Stimulated activated effector memory CD8-positive, alpha-beta T cell treated with anti-CD3 and anti-CD28 coated beads, Interleukin-12 subunit alpha, Interleukin-12 subunit beta, amount 100 ng/mL, for 72 hours (primary cell): ENCODE measurements at regions not wholly inside any gene's neighbourhood (a gene's known extent, or its start where the extent isn't known, plus 50 kb on each side); places are given as distances from the start of the nearest gene placed in this dataset.
"Not testable (repeated sequence)": the region's sequence is repeated elsewhere in the genome, so short reads cannot be mapped to it uniquely, and the experiment has no call there.

ENCODE experiments used
- ATAC-seq: fragments of 150-1000 bp; cut with Tn5 transposase; 2 replicates; pipeline ENCODE4 v1.10.0; 2021
- DNase-seq, 2 donors: peaks; one replicate each; pipeline ENCODE4 v3.0.0; 2021 to 2022; ENCODE audit warnings: low spot score in 2 of 2
- H3K27ac Mint-ChIP-seq: one replicate; pipeline ENCODE4 v1.8.0; 2022; ENCODE audit warnings: mild to moderate bottlenecking, mixed read lengths
- H3K36me3 Mint-ChIP-seq: one replicate; pipeline ENCODE4 v1.8.0; 2022; ENCODE audit warnings: mild to moderate bottlenecking, mixed read lengths
- H3K4me1 Mint-ChIP-seq: one replicate; pipeline ENCODE4 v1.8.0; 2022; ENCODE audit warnings: mixed read lengths
- H3K4me3 Mint-ChIP-seq: one replicate; pipeline ENCODE4 v1.8.0; 2022; ENCODE audit warnings: mild to moderate bottlenecking, mixed read lengths
- H3K9me3 Mint-ChIP-seq: one replicate; pipeline ENCODE4 v1.8.0; 2022; ENCODE audit warnings: mixed read lengths

- no peak overlapping the region for H3K4me3 Mint-ChIP-seq
- peaks cover 11% of the 10 kb centered on the region for H3K9me3 Mint-ChIP-seq
- H3K4me1 Mint-ChIP-seq, result no peaks in the 10 kb centered on the region
- no peak overlapping the region for H3K27ac Mint-ChIP-seq
- no peak for ATAC-seq
- H3K36me3 Mint-ChIP-seq, result no peaks in the 10 kb centered on the region
- DNase-seq, result no peak
These were observed 1068.7 kb downstream of the STPG2 start for GRCh38 chr4:97074531-97074930.

- Mint-ChIP-seq H3K9me3 (peaks cover 5% of the 10 kb centered on the region), H3K4me3 (no peak overlapping the region), H3K4me1 (no peaks in the 10 kb centered on the region), H3K36me3 (no peaks in the 10 kb centered on the region), H3K27ac (no peak overlapping the region)
- ATAC-seq, result no peak
- DNase-seq, result no peak
These were observed 1061.3 kb downstream of the STPG2 start for GRCh38 chr4:97081951-97082350.

- DNase-seq, ATAC-seq, H3K4me3 Mint-ChIP-seq, H3K27ac Mint-ChIP-seq, H3K36me3 Mint-ChIP-seq, H3K4me1 Mint-ChIP-seq: not testable (repeated sequence)
- peaks cover 13% of the 10 kb centered on the region for H3K9me3 Mint-ChIP-seq
These were observed 1046.2 kb downstream of the STPG2 start for GRCh38 chr4:97097036-97097435.

GRCh38 chr4:97101171-97101570, 1042.1 kb downstream of the STPG2 start:
- not testable (repeated sequence) for H3K36me3 Mint-ChIP-seq, H3K4me3 Mint-ChIP-seq, H3K27ac Mint-ChIP-seq, H3K4me1 Mint-ChIP-seq, DNase-seq, ATAC-seq
- H3K9me3 Mint-ChIP-seq, result peaks cover 11% of the 10 kb centered on the region

GRCh38 chr4:97103252-97103651, 1040.0 kb downstream of the STPG2 start:
- Mint-ChIP-seq H3K4me1 (no peaks in the 10 kb centered on the region), H3K9me3 (peaks cover 13% of the 10 kb centered on the region), H3K4me3 (no peak overlapping the region), H3K36me3 (no peaks in the 10 kb centered on the region), H3K27ac (no peak overlapping the region)
- DNase-seq (no peak), ATAC-seq (no peak)

- ATAC-seq (no peak), DNase-seq (no peak)
- Mint-ChIP-seq H3K36me3 (no peaks in the 10 kb centered on the region), H3K9me3 (peaks cover 15% of the 10 kb centered on the region), H3K4me3 (no peak overlapping the region), H3K27ac (no peak overlapping the region), H3K4me1 (no peaks in the 10 kb centered on the region)
These were observed 1039.3 kb downstream of the STPG2 start for GRCh38 chr4:97104006-97104405.

GRCh38 chr4:97104666-97105065, 1038.6 kb downstream of the STPG2 start:
- no peaks in the 10 kb centered on the region for H3K36me3 Mint-ChIP-seq
- peaks cover 15% of the 10 kb centered on the region for H3K9me3 Mint-ChIP-seq
- DNase-seq (no peak), ATAC-seq (no peak)
- H3K27ac Mint-ChIP-seq, result no peak overlapping the region
- H3K4me1 Mint-ChIP-seq, result no peaks in the 10 kb centered on the region
- H3K4me3 Mint-ChIP-seq, result no peak overlapping the region

- DNase-seq (no peak), ATAC-seq (no peak)
- Mint-ChIP-seq H3K36me3 (no peaks in the 10 kb centered on the region), H3K9me3 (peaks cover 13% of the 10 kb centered on the region), H3K27ac (no peak overlapping the region), H3K4me3 (no peak overlapping the region), H3K4me1 (no peaks in the 10 kb centered on the region)
These were observed 1037.8 kb downstream of the STPG2 start for GRCh38 chr4:97105347-97106099.

GRCh38 chr4:97106161-97106560, 1037.1 kb downstream of the STPG2 start:
- H3K9me3 Mint-ChIP-seq, result peaks cover 13% of the 10 kb centered on the region
- ATAC-seq (no peak), DNase-seq (no peak)
- H3K4me1 Mint-ChIP-seq, result no peaks in the 10 kb centered on the region
- H3K4me3 Mint-ChIP-seq, result no peak overlapping the region
- no peaks in the 10 kb centered on the region for H3K36me3 Mint-ChIP-seq
- no peak overlapping the region for H3K27ac Mint-ChIP-seq

GRCh38 chr4:97110506-97110905, 1032.8 kb downstream of the STPG2 start:
- ATAC-seq (no peak), DNase-seq (no peak)
- H3K9me3 Mint-ChIP-seq, result peaks cover 9% of the 10 kb centered on the region
- no peaks in the 10 kb centered on the region for H3K4me1 Mint-ChIP-seq
- H3K4me3 Mint-ChIP-seq, result no peak overlapping the region
- H3K36me3 Mint-ChIP-seq, result no peaks in the 10 kb centered on the region
- H3K27ac Mint-ChIP-seq, result no peak overlapping the region

- Mint-ChIP-seq H3K4me3 (no peak overlapping the region), H3K27ac (no peak overlapping the region), H3K36me3 (no peaks in the 10 kb centered on the region), H3K4me1 (no peaks in the 10 kb centered on the region), H3K9me3 (peaks cover 4% of the 10 kb centered on the region)
- no peak for ATAC-seq
- DNase-seq, result no peak
These were observed 1026.8 kb downstream of the STPG2 start for GRCh38 chr4:97116511-97116910.

- H3K4me3 Mint-ChIP-seq, result no peak overlapping the region
- DNase-seq (no peak), ATAC-seq (no peak)
- no peak overlapping the region for H3K27ac Mint-ChIP-seq
- peaks cover 12% of the 10 kb centered on the region for H3K9me3 Mint-ChIP-seq
- no peaks in the 10 kb centered on the region for H3K4me1 Mint-ChIP-seq
- no peaks in the 10 kb centered on the region for H3K36me3 Mint-ChIP-seq
These were observed 1021.8 kb downstream of the STPG2 start for GRCh38 chr4:97121493-97121892.

- H3K9me3 Mint-ChIP-seq, result peaks cover 11% of the 10 kb centered on the region
- no peak overlapping the region for H3K4me3 Mint-ChIP-seq
- ATAC-seq, result no peak
- no peak for DNase-seq
- no peaks in the 10 kb centered on the region for H3K4me1 Mint-ChIP-seq
- no peak overlapping the region for H3K27ac Mint-ChIP-seq
- H3K36me3 Mint-ChIP-seq, result no peaks in the 10 kb centered on the region
These were observed 1019.7 kb downstream of the STPG2 start for GRCh38 chr4:97123573-97123972.

GRCh38 chr4:97132435-97132834, 1010.8 kb downstream of the STPG2 start:
- H3K36me3 Mint-ChIP-seq, result no peaks in the 10 kb centered on the region
- H3K4me1 Mint-ChIP-seq, result no peaks in the 10 kb centered on the region
- DNase-seq, result no peak
- peaks cover 20% of the 10 kb centered on the region for H3K9me3 Mint-ChIP-seq
- no peak for ATAC-seq
- no peak overlapping the region for H3K27ac Mint-ChIP-seq
- no peak overlapping the region for H3K4me3 Mint-ChIP-seq

GRCh38 chr4:97134456-97134855, 1008.8 kb downstream of the STPG2 start:
- no peaks in the 10 kb centered on the region for H3K36me3 Mint-ChIP-seq
- no peak overlapping the region for H3K27ac Mint-ChIP-seq
- ATAC-seq, result no peak
- H3K4me1 Mint-ChIP-seq, result no peaks in the 10 kb centered on the region
- H3K4me3 Mint-ChIP-seq, result no peak overlapping the region
- no peak for DNase-seq
- H3K9me3 Mint-ChIP-seq, result peaks cover 29% of the 10 kb centered on the region

- DNase-seq, result no peak
- H3K36me3 Mint-ChIP-seq, result no peaks in the 10 kb centered on the region
- no peaks in the 10 kb centered on the region for H3K4me1 Mint-ChIP-seq
These were observed 1003.5 kb downstream of the STPG2 start for GRCh38 chr4:97139791-97140190.

More at GRCh38 chr4:97139791-97140190, 1003.5 kb downstream of the STPG2 start:
- no peak overlapping the region for H3K4me3 Mint-ChIP-seq
- H3K9me3 Mint-ChIP-seq, result peaks cover 33% of the 10 kb centered on the region
- ATAC-seq, result no peak
- H3K27ac Mint-ChIP-seq, result no peak overlapping the region
